Activated naive CD8-positive, alpha-beta T cell treated with anti-CD3 and anti-CD28 coated beads, Interleukin-2, amount 50 U/mL, for 24 hours (primary cell): ENCODE measurements at regions not wholly inside any gene's neighbourhood (a gene's known extent, or its start where the extent isn't known, plus 50 kb on each side); places are given as distances from the start of the nearest gene placed in this dataset.

ENCODE experiments used
- ATAC-seq: fragments of 150-1000 bp; cut with Tn5 transposase; one replicate; pipeline ENCODE4 v1.10.0; 2021
- DNase-seq: peaks from one replicate; pipeline ENCODE4 v3.0.0; 2021
- H3K27ac Mint-ChIP-seq: one replicate; pipeline ENCODE4 v1.8.0; 2021; ENCODE audit warnings: mild to moderate bottlenecking, mixed read lengths
- H3K27me3 Mint-ChIP-seq: one replicate; pipeline ENCODE4 v1.8.0; 2021; ENCODE audit warnings: mixed read lengths
- H3K36me3 Mint-ChIP-seq: one replicate; pipeline ENCODE4 v1.8.0; 2021; ENCODE audit warnings: low read depth, mixed read lengths
- H3K4me1 Mint-ChIP-seq: one replicate; pipeline ENCODE4 v1.8.0; 2021; ENCODE audit warnings: mixed read lengths
- H3K4me3 Mint-ChIP-seq: one replicate; pipeline ENCODE4 v1.8.0; 2021; ENCODE audit warnings: mild to moderate bottlenecking, moderate library complexity, mixed read lengths
- H3K9me3 Mint-ChIP-seq: one replicate; pipeline ENCODE4 v1.8.0; 2021; ENCODE audit warnings: mixed read lengths

DNA sequence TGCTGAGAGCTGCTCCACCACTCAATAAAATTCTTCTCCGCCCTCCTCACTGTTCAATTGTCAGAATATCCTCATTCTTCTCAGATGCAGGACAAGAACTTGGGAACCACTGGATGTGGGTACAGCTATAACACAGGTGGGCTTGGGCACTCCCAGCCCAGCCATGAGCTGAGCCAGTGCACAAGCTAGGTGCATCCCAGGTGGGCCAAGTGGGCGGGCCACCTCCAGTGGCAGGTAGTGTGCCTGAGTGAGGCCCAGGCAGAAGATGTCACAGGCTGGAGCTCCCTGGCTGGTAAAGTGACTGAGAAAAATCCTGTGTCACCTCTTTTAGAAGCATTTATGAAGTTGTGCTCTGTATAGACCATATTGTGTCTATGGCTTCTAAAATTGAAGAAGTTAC, 501.6 kb upstream of the TYRP1 start:
- Mint-ChIP-seq H3K27me3 (no peaks in the 10 kb centered on the region), H3K27ac (no peak overlapping the region), H3K9me3 (peaks cover 10% of the 10 kb centered on the region), H3K36me3 (no peaks in the 10 kb centered on the region), H3K4me3 (no peak overlapping the region), H3K4me1 (no peaks in the 10 kb centered on the region)
- DNase-seq, result no peak
- ATAC-seq, result no peak

- DNase-seq (no peak), ATAC-seq (no peak)
- Mint-ChIP-seq H3K27me3 (no peaks in the 10 kb centered on the region), H3K9me3 (peaks cover 5% of the 10 kb centered on the region), H3K27ac (no peak overlapping the region), H3K36me3 (no peaks in the 10 kb centered on the region), H3K4me3 (no peak overlapping the region), H3K4me1 (no peaks in the 10 kb centered on the region)
Observed at GRCh38 chr9:12194731-12195130, 498.5 kb upstream of the TYRP1 start.

DNA sequence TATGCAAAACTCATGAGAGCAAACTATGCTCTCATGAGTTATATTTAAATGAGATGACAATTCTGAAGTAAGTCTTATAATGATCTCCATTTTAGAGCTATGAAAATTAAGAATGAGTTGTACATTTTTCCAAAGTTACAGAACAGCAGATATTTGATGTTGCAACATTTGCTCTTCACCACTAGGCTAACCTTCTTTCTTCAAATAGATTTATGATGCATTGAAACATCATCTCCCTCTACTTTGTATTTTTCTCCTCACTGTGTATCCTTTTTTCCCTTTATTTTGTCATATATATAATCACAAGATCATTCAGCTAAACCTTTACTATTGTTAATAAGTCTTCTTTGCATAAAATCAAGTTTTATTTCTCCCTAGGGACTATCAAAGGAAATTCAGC, 497.7 kb upstream of the TYRP1 start:
- ATAC-seq (no peak), DNase-seq (no peak)
- H3K27ac Mint-ChIP-seq, result no peak overlapping the region
- no peaks in the 10 kb centered on the region for H3K36me3 Mint-ChIP-seq
- H3K4me1 Mint-ChIP-seq, result no peaks in the 10 kb centered on the region
- H3K4me3 Mint-ChIP-seq, result no peak overlapping the region
- peaks cover 5% of the 10 kb centered on the region for H3K9me3 Mint-ChIP-seq
- no peaks in the 10 kb centered on the region for H3K27me3 Mint-ChIP-seq

DNA sequence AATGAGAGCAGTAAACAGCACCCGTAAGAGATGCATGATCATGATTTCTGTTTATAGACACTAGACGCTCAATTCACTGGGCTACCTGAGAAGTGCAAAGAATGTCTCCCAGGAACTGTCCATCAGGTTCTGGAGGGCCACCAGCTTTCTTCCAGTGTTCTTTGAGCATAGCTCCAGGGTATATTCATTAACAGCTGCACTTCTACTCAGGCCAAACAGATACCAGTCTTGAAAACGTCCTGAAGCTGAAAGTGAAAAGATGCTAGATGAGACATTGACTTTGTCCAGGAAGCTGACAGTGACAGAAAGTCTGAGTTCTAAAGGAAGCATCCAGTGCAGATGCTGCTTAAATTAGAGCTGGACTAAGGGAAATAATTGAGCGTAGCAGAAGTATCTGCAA, 488.7 kb upstream of the TYRP1 start:
- DNase-seq (no peak), ATAC-seq (no peak)
- Mint-ChIP-seq H3K4me3 (no peak overlapping the region), H3K9me3 (peaks cover 13% of the 10 kb centered on the region), H3K27me3 (no peaks in the 10 kb centered on the region), H3K36me3 (no peaks in the 10 kb centered on the region), H3K27ac (no peak overlapping the region), H3K4me1 (no peaks in the 10 kb centered on the region)

- ATAC-seq (no peak), DNase-seq (no peak)
- Mint-ChIP-seq H3K4me3 (no peak overlapping the region), H3K27ac (no peak overlapping the region), H3K9me3 (peaks cover 13% of the 10 kb centered on the region), H3K36me3 (no peaks in the 10 kb centered on the region), H3K4me1 (no peaks in the 10 kb centered on the region), H3K27me3 (no peaks in the 10 kb centered on the region)
Observed at GRCh38 chr9:12212860-12213259, 480.3 kb upstream of the TYRP1 start.

DNA sequence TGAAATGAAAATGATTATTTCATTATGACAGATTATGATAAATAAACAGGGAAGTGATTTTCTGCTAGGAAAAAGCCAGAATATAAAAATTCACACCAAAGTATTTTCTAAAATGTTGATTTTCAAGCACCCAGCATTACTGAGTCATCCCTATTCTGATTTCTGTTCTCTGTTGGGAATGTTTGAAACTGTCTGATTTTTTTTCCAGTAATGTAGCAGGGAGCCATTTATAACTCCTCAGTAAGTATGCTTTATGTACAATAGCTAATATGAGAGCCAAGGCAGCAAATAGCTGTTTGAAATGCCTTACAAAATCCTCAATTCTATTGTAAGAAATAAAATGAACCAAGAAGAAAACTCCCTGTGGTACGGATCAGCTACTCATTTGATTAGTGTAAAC, 471.7 kb upstream of the TYRP1 start:
- peaks cover 16% of the 10 kb centered on the region for H3K9me3 Mint-ChIP-seq
- DNase-seq, result no peak
- H3K4me1 Mint-ChIP-seq, result no peaks in the 10 kb centered on the region
- no peaks in the 10 kb centered on the region for H3K36me3 Mint-ChIP-seq
- no peak overlapping the region for H3K4me3 Mint-ChIP-seq
- no peaks in the 10 kb centered on the region for H3K27me3 Mint-ChIP-seq
- ATAC-seq, result no peak
- no peak overlapping the region for H3K27ac Mint-ChIP-seq

DNA sequence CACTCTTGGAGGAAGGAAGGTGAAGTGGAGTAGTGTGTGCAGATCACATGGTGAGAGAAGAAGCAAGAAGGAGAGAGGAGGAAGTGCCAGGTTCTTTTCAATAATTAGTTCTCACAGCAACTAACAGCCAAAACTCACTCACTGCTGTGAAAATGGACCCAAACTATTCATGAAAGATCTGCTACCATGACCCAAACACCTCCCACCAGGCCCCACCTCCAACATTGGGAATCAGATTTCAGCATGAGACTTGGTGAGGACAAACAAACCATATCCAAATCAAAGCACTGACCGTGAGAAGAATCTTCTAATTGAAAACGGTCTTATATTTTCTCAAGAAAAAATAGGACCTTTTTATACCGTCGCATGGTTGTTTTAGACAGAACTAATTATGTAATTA, 468.7 kb upstream of the TYRP1 start:
- Mint-ChIP-seq H3K4me3 (no peak overlapping the region), H3K27ac (no peak overlapping the region), H3K4me1 (no peaks in the 10 kb centered on the region), H3K36me3 (no peaks in the 10 kb centered on the region), H3K27me3 (no peaks in the 10 kb centered on the region), H3K9me3 (peaks cover 26% of the 10 kb centered on the region)
- ATAC-seq (no peak), DNase-seq (no peak)

GRCh38 chr9:12230708-12231107, 462.5 kb upstream of the TYRP1 start:
- ATAC-seq (no peak), DNase-seq (no peak)
- no peaks in the 10 kb centered on the region for H3K4me1 Mint-ChIP-seq
- H3K9me3 Mint-ChIP-seq, result peaks cover 36% of the 10 kb centered on the region
- H3K4me3 Mint-ChIP-seq, result no peak overlapping the region
- H3K36me3 Mint-ChIP-seq, result no peaks in the 10 kb centered on the region
- no peak overlapping the region for H3K27ac Mint-ChIP-seq
- H3K27me3 Mint-ChIP-seq, result no peaks in the 10 kb centered on the region

DNA sequence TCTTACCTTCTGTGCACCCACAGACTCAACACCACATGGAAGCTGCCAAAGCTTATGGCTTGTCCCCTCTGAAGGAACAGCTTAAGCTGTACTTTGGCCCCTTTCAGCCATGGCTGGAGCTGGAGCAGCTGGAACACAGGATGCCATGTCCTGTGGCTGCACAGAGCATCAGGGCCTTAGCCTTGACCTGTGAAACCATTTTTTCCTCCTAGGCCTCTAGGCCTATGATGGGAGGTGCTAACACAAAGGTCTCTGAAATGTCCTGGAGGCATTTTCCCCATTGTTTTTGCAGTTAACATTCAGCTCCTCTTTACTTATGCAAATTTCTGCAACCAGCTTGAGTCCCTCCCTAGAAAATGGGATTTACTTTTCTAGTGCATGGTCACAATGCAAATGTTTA, 461.4 kb upstream of the TYRP1 start:
- Mint-ChIP-seq H3K36me3 (no peaks in the 10 kb centered on the region), H3K27me3 (no peaks in the 10 kb centered on the region), H3K4me3 (no peak overlapping the region), H3K4me1 (no peaks in the 10 kb centered on the region), H3K27ac (no peak overlapping the region), H3K9me3 (peaks cover 33% of the 10 kb centered on the region)
- ATAC-seq (no peak), DNase-seq (no peak)

DNA sequence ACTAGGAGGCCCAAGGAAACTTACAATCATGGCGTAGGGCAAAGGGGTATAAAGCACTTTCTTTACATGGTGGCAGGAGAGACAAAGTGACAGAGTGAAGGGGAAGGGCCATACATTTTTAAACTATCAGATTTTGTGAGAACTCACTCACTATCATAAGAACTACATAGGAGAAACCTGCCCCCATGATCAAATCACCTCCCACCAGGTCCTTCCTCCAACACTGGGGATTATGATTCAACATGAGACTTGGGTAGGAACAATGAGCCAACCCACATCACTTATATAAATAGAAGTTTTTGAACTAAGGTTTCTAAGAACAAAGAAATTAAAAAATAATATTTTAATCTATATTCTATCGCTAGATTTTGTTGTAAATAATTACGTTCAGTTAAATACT, 460.3 kb upstream of the TYRP1 start:
- Mint-ChIP-seq H3K4me3 (no peak overlapping the region), H3K36me3 (no peaks in the 10 kb centered on the region), H3K27me3 (no peaks in the 10 kb centered on the region), H3K4me1 (no peaks in the 10 kb centered on the region), H3K27ac (no peak overlapping the region), H3K9me3 (peaks cover 35% of the 10 kb centered on the region)
- DNase-seq (no peak), ATAC-seq (no peak)

DNA sequence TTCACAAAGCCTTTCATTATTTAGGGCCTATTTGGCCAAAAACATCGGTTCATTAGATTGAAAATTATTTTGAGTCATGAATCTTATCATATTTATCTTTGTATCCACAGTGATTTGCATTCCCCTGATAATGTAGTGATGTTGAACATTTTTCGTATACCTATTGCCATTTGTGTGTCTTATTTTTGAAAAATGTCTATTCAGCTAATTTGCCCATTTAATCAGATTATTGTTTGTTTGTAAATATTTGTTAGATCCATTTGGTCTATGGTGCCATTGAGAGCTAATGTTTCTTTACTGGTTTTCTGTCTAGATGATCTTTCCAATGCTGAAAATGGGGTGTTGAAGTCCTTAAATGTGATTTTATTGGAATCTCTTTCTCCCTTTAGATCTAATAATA, 439.2 kb upstream of the TYRP1 start:
- Mint-ChIP-seq H3K4me3 (no peak overlapping the region), H3K9me3 (peaks cover 34% of the 10 kb centered on the region), H3K4me1 (no peaks in the 10 kb centered on the region), H3K36me3 (no peaks in the 10 kb centered on the region), H3K27ac (no peak overlapping the region), H3K27me3 (no peaks in the 10 kb centered on the region)
- ATAC-seq (no peak), DNase-seq (no peak)

DNA sequence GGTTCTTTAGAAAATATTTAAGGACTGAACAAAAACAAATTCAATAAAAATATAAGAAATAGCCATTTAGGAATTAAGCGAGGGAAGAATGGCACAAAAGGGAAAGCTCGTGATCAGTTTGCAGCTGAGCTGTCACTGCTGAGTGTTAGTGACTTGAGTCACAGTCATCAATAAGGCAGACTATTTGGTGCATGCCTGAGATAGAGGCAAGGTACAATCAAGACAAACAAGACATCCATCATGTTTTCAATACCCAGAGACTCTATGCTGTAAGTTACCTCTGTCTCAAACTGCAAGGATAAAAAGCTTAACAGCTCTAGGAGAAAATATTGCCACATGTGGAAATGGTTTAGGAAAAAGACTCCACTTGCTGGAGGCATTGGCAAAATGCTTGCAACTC, 426.4 kb upstream of the TYRP1 start:
- no peak for DNase-seq
- H3K27ac Mint-ChIP-seq, result no peak overlapping the region
- no peak for ATAC-seq
- no peaks in the 10 kb centered on the region for H3K36me3 Mint-ChIP-seq
- no peak overlapping the region for H3K4me3 Mint-ChIP-seq
- no peaks in the 10 kb centered on the region for H3K4me1 Mint-ChIP-seq
- no peaks in the 10 kb centered on the region for H3K27me3 Mint-ChIP-seq
- peaks cover 15% of the 10 kb centered on the region for H3K9me3 Mint-ChIP-seq

DNA sequence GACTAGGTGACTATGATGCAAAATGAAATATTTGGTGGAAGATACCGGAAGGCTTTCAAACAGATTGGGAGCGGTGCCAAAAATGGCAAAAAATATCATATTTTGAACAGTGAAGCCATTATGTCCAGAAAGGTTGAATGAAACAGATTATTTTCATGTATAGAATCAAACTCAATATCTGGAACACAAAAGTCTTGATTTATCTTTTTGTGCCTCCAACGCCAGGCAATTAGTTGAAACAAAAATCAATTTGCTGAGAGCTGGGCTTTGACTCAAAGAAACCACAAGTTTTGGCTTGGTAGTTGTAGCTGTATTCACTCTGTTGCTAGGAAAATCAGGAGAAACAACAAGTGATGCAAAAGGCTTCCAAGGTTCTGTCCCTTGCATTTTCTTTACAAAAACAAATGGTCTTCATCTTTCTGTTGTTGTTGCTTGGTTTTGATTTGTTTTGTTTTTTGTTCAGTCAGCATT, 421.7 kb upstream of the TYRP1 start:
- H3K27me3 Mint-ChIP-seq, result no peaks in the 10 kb centered on the region
- H3K36me3 Mint-ChIP-seq, result no peaks in the 10 kb centered on the region
- H3K27ac Mint-ChIP-seq, result no peak overlapping the region
- DNase-seq, result no peak
- H3K4me3 Mint-ChIP-seq, result no peak overlapping the region
- ATAC-seq, result no peak
- peaks cover 25% of the 10 kb centered on the region for H3K9me3 Mint-ChIP-seq
- no peaks in the 10 kb centered on the region for H3K4me1 Mint-ChIP-seq

DNA sequence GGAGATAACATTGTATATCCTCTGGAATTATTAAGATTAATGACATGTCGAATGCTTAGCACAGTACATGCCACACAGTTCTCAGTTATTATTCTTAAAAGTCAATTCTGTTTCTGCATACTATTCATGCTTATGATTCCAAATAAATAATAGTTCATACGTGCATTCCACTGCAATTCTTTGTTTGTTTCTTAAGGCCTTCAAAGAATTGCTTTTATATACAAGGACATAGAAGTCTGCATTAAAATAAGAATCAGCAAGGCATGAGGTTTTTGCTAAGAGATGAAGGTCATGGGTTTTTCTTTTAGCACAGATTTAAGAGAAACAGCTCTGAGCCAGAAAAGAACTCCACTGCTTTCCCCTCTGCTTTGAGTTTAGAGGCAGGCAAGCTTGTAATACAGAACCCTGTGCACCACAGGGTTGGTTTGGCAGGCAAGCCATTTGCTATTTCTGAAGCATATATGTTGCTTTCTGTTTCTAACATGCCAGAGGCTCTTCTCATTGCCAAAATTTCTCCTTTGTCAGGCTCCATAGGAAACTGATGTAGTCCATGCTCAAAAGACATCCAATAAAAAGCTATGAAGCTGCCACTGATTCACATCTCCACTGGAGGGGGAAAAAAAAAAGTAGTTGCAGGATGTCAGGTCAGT, 420.6 kb upstream of the TYRP1 start:
- no peaks in the 10 kb centered on the region for H3K4me1 Mint-ChIP-seq

DNA sequence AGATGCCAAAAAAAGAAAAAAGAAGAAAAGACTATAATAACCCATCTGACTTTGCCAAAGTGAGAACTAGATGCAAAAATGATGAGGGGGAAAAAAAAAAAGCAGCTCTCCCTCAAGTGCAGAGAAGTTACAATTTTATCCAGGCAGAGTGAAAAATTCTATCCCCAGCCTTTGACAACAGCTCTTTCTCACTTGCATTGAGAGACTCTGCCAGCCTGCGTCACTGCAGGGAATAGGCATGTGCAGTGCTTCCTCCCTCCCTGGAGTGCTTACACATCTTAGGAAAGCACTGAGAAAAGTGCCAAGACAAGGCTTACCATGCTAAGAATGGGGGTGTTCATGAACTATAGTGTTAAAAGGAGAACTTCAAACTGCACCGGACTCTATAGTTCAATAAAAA, 418.6 kb upstream of the TYRP1 start:
- ATAC-seq, result no peak
- Mint-ChIP-seq H3K27me3 (no peaks in the 10 kb centered on the region), H3K9me3 (peaks cover 40% of the 10 kb centered on the region), H3K36me3 (no peaks in the 10 kb centered on the region), H3K4me1 (no peaks in the 10 kb centered on the region), H3K4me3 (no peak overlapping the region), H3K27ac (no peak overlapping the region)
- no peak for DNase-seq

More for the DNA sequence above, 420.6 kb upstream of the TYRP1 start:
- H3K9me3 Mint-ChIP-seq, result peaks cover 34% of the 10 kb centered on the region
- no peak overlapping the region for H3K4me3 Mint-ChIP-seq
- no peak for DNase-seq
- H3K27ac Mint-ChIP-seq, result no peak overlapping the region
- H3K27me3 Mint-ChIP-seq, result no peaks in the 10 kb centered on the region
- no peaks in the 10 kb centered on the region for H3K36me3 Mint-ChIP-seq
- ATAC-seq, result no peak

GRCh38 chr9:12276505-12276904, 416.7 kb upstream of the TYRP1 start:
- H3K9me3 Mint-ChIP-seq, result peaks cover 35% of the 10 kb centered on the region
- no peaks in the 10 kb centered on the region for H3K27me3 Mint-ChIP-seq
- no peak for DNase-seq

More at GRCh38 chr9:12276505-12276904, 416.7 kb upstream of the TYRP1 start:
- no peak for ATAC-seq
- no peak overlapping the region for H3K4me3 Mint-ChIP-seq
- H3K27ac Mint-ChIP-seq, result no peak overlapping the region
- no peaks in the 10 kb centered on the region for H3K4me1 Mint-ChIP-seq
- no peaks in the 10 kb centered on the region for H3K36me3 Mint-ChIP-seq
